SK-N-SH treated with all-trans-retinoic acid at 6 μM for 48 hours (cell line): ENCODE measurements at regions not wholly inside any gene's neighbourhood (a gene's known extent, or its start where the extent isn't known, plus 50 kb on each side); places are given as distances from the start of the nearest gene placed in this dataset.

ENCODE experiments used
- ESRRG ChIP-seq: fragments of 250-450 bp; sonication (Bioruptor Pico); IDR thresholded peaks from 2 replicates; pipeline ENCODE4 v1.6.1; 2021; ENCODE audit warnings: mild to moderate bottlenecking
- GLIS3 ChIP-seq: fragments of 250-450 bp; sonication (Bioruptor Pico); IDR thresholded peaks from 2 replicates; pipeline ENCODE4 v1.5.0; 2020; ENCODE audit warnings: mild to moderate bottlenecking, moderate library complexity
- OSR1 ChIP-seq: fragments of 250-450 bp; sonication (Bioruptor Pico); IDR thresholded peaks from 2 replicates; pipeline ENCODE4 v1.8.0; 2022; ENCODE audit warnings: moderate library complexity, mild to moderate bottlenecking, inconsistent platforms
- PPARA ChIP-seq: fragments of 250-450 bp; sonication (Bioruptor Pico); IDR thresholded peaks from 2 replicates; pipeline ENCODE4 v1.5.0; 2020; ENCODE audit warnings: mild to moderate bottlenecking, borderline replicate concordance
- RARB ChIP-seq: fragments of 250-450 bp; sonication (Bioruptor Pico); IDR thresholded peaks from 2 replicates; pipeline ENCODE4 v1.8.0; 2021; ENCODE audit warnings: mild to moderate bottlenecking, moderate library complexity
- ZFP3 ChIP-seq: fragments of 250-450 bp; sonication (Bioruptor Pico); IDR thresholded peaks from 2 replicates; pipeline ENCODE4 v1.5.0; 2020; ENCODE audit warnings: mild to moderate bottlenecking, moderate library complexity
- ZNF565 ChIP-seq: fragments of 450-650 bp; formaldehyde crosslinking; conservative IDR thresholded peaks from 2 replicates; pipeline ENCODE4 v1.5.0; 2020; ENCODE audit warnings: low read depth, mild to moderate bottlenecking, moderate library complexity
- ZNF8 ChIP-seq: fragments of 450-650 bp; formaldehyde crosslinking; IDR thresholded peaks from 2 replicates; pipeline ENCODE4 v1.5.0; 2020; ENCODE audit warnings: mild to moderate bottlenecking, moderate library complexity
- TF ChIP-seq, protein P1 (sequence below): fragments of 250-450 bp; sonication (Bioruptor Pico); IDR thresholded peaks from 2 replicates; pipeline ENCODE4 v1.5.1; 2020; ENCODE audit warnings: low read depth, mild to moderate bottlenecking, moderate library complexity
- TF ChIP-seq, protein P2 (sequence below): fragments of 250-450 bp; sonication (Bioruptor Pico); IDR thresholded peaks from 2 replicates; pipeline ENCODE4 v1.8.0; 2020; ENCODE audit warnings: mild to moderate bottlenecking, moderate library complexity, borderline replicate concordance

DNA sequence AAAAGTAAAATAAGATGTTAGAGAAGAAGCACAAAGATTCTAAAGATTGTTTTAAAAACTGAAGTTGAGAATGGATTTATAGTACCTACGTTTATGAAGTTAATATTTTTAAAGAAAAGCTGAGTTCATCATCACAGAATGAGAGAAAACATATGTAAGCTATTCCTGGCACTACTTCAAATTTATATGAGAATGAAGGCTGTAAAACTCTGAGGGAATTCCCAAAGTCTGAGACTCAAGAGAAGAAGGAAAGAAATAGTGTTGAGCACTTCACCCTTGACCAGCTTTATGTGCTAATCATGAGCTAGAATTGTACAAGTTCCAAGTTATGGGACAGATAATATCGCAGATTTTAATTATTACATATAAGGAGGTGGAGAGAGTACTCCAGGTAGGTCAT is 323.7 kb upstream of the GNAI1 start:
- TF ChIP-seq, protein P1, sequence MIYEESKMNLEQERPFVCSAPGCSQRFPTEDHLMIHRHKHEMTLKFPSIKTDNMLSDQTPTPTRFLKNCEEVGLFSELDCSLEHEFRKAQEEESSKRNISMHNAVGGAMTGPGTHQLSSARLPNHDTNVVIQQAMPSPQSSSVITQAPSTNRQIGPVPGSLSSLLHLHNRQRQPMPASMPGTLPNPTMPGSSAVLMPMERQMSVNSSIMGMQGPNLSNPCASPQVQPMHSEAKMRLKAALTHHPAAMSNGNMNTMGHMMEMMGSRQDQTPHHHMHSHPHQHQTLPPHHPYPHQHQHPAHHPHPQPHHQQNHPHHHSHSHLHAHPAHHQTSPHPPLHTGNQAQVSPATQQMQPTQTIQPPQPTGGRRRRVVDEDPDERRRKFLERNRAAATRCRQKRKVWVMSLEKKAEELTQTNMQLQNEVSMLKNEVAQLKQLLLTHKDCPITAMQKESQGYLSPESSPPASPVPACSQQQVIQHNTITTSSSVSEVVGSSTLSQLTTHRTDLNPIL (CRISPR knock-in tag) = no peak
- no peak for TF ChIP-seq ZNF8 (CRISPR knock-in tag)
- TF ChIP-seq, protein P2, sequence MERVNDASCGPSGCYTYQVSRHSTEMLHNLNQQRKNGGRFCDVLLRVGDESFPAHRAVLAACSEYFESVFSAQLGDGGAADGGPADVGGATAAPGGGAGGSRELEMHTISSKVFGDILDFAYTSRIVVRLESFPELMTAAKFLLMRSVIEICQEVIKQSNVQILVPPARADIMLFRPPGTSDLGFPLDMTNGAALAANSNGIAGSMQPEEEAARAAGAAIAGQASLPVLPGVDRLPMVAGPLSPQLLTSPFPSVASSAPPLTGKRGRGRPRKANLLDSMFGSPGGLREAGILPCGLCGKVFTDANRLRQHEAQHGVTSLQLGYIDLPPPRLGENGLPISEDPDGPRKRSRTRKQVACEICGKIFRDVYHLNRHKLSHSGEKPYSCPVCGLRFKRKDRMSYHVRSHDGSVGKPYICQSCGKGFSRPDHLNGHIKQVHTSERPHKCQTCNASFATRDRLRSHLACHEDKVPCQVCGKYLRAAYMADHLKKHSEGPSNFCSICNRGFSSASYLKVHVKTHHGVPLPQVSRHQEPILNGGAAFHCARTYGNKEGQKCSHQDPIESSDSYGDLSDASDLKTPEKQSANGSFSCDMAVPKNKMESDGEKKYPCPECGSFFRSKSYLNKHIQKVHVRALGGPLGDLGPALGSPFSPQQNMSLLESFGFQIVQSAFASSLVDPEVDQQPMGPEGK (CRISPR knock-in tag) = no peak
- TF ChIP-seq PPARA (CRISPR knock-in tag) = no peak
- no peak for TF ChIP-seq GLIS3 (CRISPR knock-in tag)
- no peak for TF ChIP-seq ESRRG
- TF ChIP-seq ZNF565 (CRISPR knock-in tag) = no peak
- TF ChIP-seq OSR1 (CRISPR knock-in tag) = no peak
- TF ChIP-seq ZFP3 (CRISPR knock-in tag) = no peak
- TF ChIP-seq RARB (CRISPR knock-in tag) = no peak
